ENCODE measurements at regions not wholly inside any gene's neighbourhood (a gene's known extent, or its start where the extent isn't known, plus 50 kb on each side); places are given as distances from the start of the nearest gene placed in this dataset.
"Not testable (repeated sequence)": the region's sequence is repeated elsewhere in the genome, so short reads cannot be mapped to it uniquely, and the experiment has no call there.

DNA sequence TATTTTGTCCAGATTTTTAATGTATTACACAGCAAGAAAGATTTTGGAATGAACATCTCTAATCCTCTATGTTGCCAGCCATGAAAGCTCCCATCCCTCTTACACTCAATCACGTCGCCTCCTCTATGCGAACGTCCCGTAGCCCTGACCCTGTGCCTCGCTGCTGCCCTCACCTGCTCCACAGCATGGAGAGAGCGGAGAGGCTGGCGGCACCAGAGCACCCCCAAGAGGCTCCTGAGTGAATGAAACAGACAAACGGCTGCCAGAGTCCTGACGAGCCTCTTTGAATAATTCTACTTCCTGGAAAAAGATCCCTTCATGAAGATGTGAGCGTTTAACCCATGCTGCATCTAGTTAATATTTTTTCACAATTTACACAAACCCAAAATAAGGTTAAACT, 111.1 kb downstream of the GOLGA6L6 start:
- not testable (repeated sequence) for H3K9me2 ChIP-seq (ENCODE audit: low read depth, low read length); H3K79me2 ChIP-seq (ENCODE audit: insufficient read depth, low read length); H3K36me3 ChIP-seq (ENCODE audit: insufficient read depth, low read length); H3F3A ChIP-seq (ENCODE audit: insufficient read depth, low read length); H3K9ac ChIP-seq (ENCODE audit: low read length); H2AFZ ChIP-seq (ENCODE audit: low read length); H3K4me1 ChIP-seq (ENCODE audit: insufficient read depth, low read length, severe bottlenecking); H3K27ac ChIP-seq (ENCODE audit: low read depth, low read length, poor library complexity, severe bottlenecking); H3K4me3 ChIP-seq (ENCODE audit: low read depth, low read length, poor library complexity, severe bottlenecking); H3K27me3 ChIP-seq (ENCODE audit: insufficient read depth, low read length); H3K9me3 ChIP-seq (ENCODE audit: low read length); H4K20me1 ChIP-seq (ENCODE audit: insufficient read depth, low read length); H3K4me2 ChIP-seq (ENCODE audit: low read length)

DNA sequence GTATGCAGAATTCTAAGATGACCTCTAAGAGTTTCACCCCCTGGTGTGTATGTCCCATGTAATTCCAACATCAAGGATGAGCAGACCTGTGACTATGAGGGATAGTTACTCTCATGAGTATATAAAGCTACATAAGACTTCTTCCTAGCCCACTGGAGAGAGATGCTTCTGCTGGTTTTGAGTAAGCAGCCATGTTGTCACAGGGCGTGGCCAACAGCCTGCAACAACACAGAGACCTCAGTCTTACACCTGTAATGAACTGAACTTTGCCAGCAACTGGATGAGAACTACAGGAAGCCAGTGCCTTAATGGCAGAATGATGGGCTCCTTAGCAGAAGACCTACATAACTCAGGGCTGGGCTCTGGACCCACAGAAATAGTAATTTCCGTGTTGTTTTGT, 120.9 kb downstream of the GOLGA6L6 start:
- H2AFZ ChIP-seq (ENCODE audit: low read length); H3K4me2 ChIP-seq (ENCODE audit: low read length); H3K4me1 ChIP-seq (ENCODE audit: insufficient read depth, low read length, severe bottlenecking); H3K4me3 ChIP-seq (ENCODE audit: low read depth, low read length, poor library complexity, severe bottlenecking); H3K9me2 ChIP-seq (ENCODE audit: low read depth, low read length); H4K20me1 ChIP-seq (ENCODE audit: insufficient read depth, low read length); H3K27ac ChIP-seq (ENCODE audit: low read depth, low read length, poor library complexity, severe bottlenecking); H3K9me3 ChIP-seq (ENCODE audit: low read length); H3F3A ChIP-seq (ENCODE audit: insufficient read depth, low read length); H3K27me3 ChIP-seq (ENCODE audit: insufficient read depth, low read length); H3K9ac ChIP-seq (ENCODE audit: low read length); H3K79me2 ChIP-seq (ENCODE audit: insufficient read depth, low read length); H3K36me3 ChIP-seq (ENCODE audit: insufficient read depth, low read length): not testable (repeated sequence)

DNA sequence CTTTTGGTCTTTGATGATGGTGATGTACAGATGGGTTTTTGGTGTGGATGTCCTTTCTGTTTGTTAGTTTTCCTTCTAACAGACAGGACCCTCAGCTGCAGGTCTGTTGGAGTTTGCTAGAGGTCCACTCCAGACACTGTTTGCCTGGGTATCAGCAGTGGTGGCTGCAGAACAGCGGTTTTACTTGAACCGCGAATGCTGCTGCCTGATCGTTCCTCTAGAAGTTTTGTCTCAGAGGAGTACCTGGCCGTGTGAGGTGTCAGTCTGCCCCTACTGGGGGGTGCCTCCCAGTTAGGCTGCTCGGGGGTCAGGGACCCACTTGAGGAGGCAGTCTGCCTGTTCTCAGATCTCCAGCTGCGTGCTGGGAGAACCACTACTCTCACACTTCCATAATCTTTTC, 125.0 kb downstream of the GOLGA6L6 start:
- not testable (repeated sequence) for H2AFZ ChIP-seq (ENCODE audit: low read length); H3K36me3 ChIP-seq (ENCODE audit: insufficient read depth, low read length); H3F3A ChIP-seq (ENCODE audit: insufficient read depth, low read length); H3K4me1 ChIP-seq (ENCODE audit: insufficient read depth, low read length, severe bottlenecking); H3K27ac ChIP-seq (ENCODE audit: low read depth, low read length, poor library complexity, severe bottlenecking); H3K9me3 ChIP-seq (ENCODE audit: low read length); H3K9me2 ChIP-seq (ENCODE audit: low read depth, low read length); H4K20me1 ChIP-seq (ENCODE audit: insufficient read depth, low read length); H3K79me2 ChIP-seq (ENCODE audit: insufficient read depth, low read length); H3K4me3 ChIP-seq (ENCODE audit: low read depth, low read length, poor library complexity, severe bottlenecking); H3K9ac ChIP-seq (ENCODE audit: low read length); H3K4me2 ChIP-seq (ENCODE audit: low read length); H3K27me3 ChIP-seq (ENCODE audit: insufficient read depth, low read length)

DNA sequence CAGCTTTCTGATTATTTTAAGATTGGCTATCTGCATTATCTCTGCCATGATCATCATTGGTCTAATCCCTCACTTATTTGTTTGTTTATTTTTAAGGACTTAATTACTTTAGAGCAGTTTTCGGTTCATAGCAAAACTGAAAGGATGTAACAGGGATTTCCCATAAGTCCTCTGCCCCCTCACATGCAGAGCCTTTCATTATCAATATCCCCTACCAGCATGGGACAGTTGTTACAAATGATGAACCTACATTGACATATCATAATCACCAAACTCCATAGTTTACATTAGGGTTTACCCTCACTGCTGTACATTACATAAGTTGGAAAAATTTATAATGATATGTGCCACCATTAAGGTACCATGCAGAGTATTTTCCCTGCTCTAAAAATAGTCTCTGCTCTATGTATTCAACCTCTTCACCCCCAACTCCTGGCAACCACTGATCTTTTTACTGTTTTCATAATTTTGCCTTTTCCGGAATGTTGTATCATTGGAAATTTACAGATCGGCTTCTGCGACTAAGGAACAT, 131.9 kb downstream of the GOLGA6L6 start:
- not testable (repeated sequence) for H3K9me3 ChIP-seq (ENCODE audit: low read length); H3K4me1 ChIP-seq (ENCODE audit: insufficient read depth, low read length, severe bottlenecking); H3K9me2 ChIP-seq (ENCODE audit: low read depth, low read length); H3K27me3 ChIP-seq (ENCODE audit: insufficient read depth, low read length); H3K27ac ChIP-seq (ENCODE audit: low read depth, low read length, poor library complexity, severe bottlenecking); H3K36me3 ChIP-seq (ENCODE audit: insufficient read depth, low read length); H3F3A ChIP-seq (ENCODE audit: insufficient read depth, low read length); H2AFZ ChIP-seq (ENCODE audit: low read length); H3K4me3 ChIP-seq (ENCODE audit: low read depth, low read length, poor library complexity, severe bottlenecking); H3K9ac ChIP-seq (ENCODE audit: low read length); H3K4me2 ChIP-seq (ENCODE audit: low read length); H3K79me2 ChIP-seq (ENCODE audit: insufficient read depth, low read length); H4K20me1 ChIP-seq (ENCODE audit: insufficient read depth, low read length)

DNA sequence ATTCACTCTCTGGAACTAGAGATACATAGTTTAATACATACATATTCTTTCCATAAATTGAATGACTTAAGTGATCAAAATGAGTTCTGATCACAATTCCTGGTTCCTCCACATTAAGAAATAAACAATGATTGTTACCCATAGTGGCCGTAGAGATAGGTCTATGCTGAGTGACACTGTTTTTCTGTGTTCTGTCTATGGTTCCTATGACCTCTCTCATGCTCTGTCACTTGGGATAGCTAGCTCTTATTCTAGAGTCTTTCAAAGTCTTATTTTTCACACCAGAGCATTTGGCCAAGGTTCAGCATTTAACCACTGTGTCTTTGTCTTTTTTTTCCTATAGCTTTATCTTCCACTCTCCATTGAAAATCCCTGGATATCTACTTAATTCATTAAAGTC, 132.4 kb downstream of the GOLGA6L6 start:
- Histone ChIP-seq H3F3A (ENCODE audit: insufficient read depth, low read length) (no peaks in the 10 kb centered on the region), H3K79me2 (ENCODE audit: insufficient read depth, low read length) (no peaks in the 10 kb centered on the region), H2AFZ (ENCODE audit: low read length) (no peak overlapping the region), H3K4me2 (ENCODE audit: low read length) (no peak overlapping the region), H3K27ac (ENCODE audit: low read depth, low read length, poor library complexity, severe bottlenecking) (no peak overlapping the region), H3K4me3 (ENCODE audit: low read depth, low read length, poor library complexity, severe bottlenecking) (no peak overlapping the region), H3K27me3 (ENCODE audit: insufficient read depth, low read length) (no peaks in the 10 kb centered on the region), H4K20me1 (ENCODE audit: insufficient read depth, low read length) (no peaks in the 10 kb centered on the region), H3K4me1 (ENCODE audit: insufficient read depth, low read length, severe bottlenecking) (no peaks in the 10 kb centered on the region), H3K36me3 (ENCODE audit: insufficient read depth, low read length) (no peaks in the 10 kb centered on the region), H3K9ac (ENCODE audit: low read length) (no peak overlapping the region), H3K9me3 (ENCODE audit: low read length) (no peaks in the 10 kb centered on the region), H3K9me2 (ENCODE audit: low read depth, low read length) (no peaks in the 10 kb centered on the region)
- TF ChIP-seq EZH2 (IDR thresholded peaks at IDR 0.05; ENCODE audit: borderline replicate concordance, low read length), result no peak
- TF ChIP-seq, protein P1, sequence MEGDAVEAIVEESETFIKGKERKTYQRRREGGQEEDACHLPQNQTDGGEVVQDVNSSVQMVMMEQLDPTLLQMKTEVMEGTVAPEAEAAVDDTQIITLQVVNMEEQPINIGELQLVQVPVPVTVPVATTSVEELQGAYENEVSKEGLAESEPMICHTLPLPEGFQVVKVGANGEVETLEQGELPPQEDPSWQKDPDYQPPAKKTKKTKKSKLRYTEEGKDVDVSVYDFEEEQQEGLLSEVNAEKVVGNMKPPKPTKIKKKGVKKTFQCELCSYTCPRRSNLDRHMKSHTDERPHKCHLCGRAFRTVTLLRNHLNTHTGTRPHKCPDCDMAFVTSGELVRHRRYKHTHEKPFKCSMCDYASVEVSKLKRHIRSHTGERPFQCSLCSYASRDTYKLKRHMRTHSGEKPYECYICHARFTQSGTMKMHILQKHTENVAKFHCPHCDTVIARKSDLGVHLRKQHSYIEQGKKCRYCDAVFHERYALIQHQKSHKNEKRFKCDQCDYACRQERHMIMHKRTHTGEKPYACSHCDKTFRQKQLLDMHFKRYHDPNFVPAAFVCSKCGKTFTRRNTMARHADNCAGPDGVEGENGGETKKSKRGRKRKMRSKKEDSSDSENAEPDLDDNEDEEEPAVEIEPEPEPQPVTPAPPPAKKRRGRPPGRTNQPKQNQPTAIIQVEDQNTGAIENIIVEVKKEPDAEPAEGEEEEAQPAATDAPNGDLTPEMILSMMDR (IDR thresholded peaks at IDR 0.05; ENCODE audit: low read length), result no peak
